RPMI8226 (cell line): ENCODE measurements at regions not wholly inside any gene's neighbourhood (a gene's known extent, or its start where the extent isn't known, plus 50 kb on each side); places are given as distances from the start of the nearest gene placed in this dataset.

Experiments used
- DNase-seq: peaks from one replicate; pipeline ENCODE4 v3.0.0-alpha.2; 2015

DNA sequence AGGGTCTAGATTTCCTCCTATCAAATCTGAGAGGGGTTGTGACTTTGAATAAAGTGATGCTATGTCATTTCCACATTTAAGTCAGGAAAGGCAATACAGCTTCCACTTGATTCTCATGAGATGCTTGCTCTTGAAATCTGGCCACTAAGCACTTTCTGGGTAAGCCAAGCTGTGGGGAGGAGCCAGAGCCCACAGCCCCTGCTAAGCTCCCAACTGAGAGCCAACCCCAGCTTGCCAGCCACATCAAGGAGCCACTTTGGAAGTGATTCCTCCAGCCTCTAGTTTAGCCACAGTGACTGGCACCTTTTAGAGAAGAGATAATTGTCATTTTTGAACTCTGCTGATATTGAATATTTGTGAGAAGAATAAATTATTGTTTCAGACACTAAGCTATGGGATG lies 1441.5 kb upstream of the IGFBP7 start:
- DNase-seq: no peak

- no peak for DNase-seq
Measured at GRCh38 chr4:58543465-58543864, 1433.3 kb upstream of the IGFBP7 start.

- no peak for DNase-seq
Measured at GRCh38 chr4:58541926-58542325, 1431.7 kb upstream of the IGFBP7 start.

- no peak for DNase-seq
Measured at GRCh38 chr4:58522765-58523382, 1412.7 kb upstream of the IGFBP7 start.

GRCh38 chr4:58515226-58515625 lies 1405.0 kb upstream of the IGFBP7 start:
- DNase-seq: no peak

DNA sequence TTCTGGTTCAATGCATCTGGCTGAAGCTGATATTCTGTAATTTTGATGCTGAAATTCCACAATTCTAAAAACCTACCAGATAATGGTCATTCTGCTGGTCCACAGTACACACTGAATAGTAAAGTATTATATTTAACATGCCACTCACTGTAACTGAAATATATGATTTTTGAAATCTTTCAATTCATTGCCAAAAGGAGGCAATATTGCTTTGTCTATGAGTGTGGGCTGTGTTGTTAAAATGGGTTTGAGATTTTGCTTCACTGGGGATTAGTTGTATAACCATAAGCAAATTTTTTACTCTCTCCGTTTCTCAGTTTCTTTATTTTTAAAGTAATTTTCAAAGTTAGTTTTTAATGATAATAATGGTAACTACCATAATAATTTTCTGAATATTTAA lies 1404.1 kb upstream of the IGFBP7 start:
- no peak for DNase-seq

DNA sequence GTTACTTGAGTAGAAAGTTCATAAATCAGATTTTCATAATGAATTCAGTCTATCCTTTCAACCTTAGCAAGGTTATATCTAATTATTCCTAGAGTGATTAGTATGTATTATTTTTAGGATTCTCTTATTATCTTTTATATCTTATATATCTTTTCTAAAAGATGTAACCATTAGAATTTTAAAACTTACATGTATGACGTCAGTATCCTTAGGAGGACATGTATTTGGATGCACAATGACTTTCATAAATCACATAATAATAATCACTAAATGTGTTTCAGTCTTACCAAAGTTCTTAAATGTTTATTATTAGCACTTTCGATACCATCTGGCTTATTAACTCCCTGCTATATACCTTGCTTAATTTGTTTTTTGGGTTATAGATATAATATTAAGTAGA lies 1400.5 kb upstream of the IGFBP7 start:
- no peak for DNase-seq

- no peak for DNase-seq
Measured at GRCh38 chr4:58507079-58507478, 1396.9 kb upstream of the IGFBP7 start.

DNA sequence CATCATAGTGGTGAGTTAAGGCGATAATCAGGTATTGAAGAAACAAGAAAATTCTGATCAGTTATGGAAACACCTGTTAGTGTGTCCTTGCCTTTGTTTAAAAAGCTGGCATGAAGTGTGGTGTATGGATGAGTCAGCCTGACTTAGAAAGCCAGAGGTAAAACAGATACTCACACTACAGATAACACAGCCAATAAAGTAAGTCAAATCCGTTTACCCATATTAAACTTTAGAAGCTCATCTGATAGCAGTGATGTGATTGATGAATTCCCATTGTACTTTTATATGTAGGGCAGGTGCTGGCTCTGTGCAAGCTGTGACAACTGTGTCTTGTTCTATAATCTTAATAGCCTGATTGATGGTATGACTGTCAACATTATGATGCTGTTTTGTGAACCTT lies 1392.7 kb upstream of the IGFBP7 start:
- no peak for DNase-seq

GRCh38 chr4:58499182-58499581 lies 1389.0 kb upstream of the IGFBP7 start:
- no peak for DNase-seq

- DNase-seq: no peak
Measured at GRCh38 chr4:58491620-58492019, 1381.4 kb upstream of the IGFBP7 start.

GRCh38 chr4:58477950-58478349 lies 1367.8 kb upstream of the IGFBP7 start:
- no peak for DNase-seq

DNA sequence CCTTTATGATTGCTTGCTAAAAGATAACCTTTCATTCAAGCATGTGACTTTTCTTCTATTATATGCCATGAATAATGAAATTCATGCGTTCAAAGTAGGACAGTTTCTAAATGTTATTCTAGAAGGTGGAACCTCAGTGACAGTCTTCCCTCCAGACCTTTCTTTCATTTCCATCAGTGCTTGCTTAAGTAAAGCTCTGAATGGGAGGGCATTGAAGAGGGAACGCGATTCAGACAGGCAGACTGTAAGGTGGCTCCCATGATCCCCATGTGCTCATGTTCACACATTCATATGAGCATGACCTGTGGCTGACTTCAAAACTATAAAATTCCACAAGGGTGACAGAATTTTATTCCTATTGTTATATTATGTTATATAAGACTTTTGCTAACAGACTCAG lies 1367.3 kb upstream of the IGFBP7 start:
- no peak for DNase-seq

DNA sequence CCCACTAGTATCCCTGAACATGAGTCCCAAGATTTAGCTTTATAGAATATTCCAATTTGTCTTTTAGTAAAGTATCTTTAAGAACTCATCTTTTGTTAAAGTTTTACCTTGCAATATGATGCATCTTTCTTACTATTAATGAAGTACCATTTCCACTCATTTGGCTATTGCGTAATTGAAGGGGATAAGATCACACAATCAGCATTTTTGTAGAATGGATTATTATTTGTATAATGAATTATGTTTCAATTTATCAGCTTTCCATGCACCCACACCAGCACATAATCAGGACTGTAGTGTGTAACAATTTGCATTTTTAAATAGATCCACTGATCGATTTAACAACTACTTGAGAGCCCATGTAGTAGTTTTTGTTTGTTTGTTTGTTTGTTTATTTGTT lies 1364.9 kb upstream of the IGFBP7 start:
- DNase-seq: no peak

- no peak for DNase-seq
Measured at GRCh38 chr4:58465031-58465430, 1354.8 kb upstream of the IGFBP7 start.

DNA sequence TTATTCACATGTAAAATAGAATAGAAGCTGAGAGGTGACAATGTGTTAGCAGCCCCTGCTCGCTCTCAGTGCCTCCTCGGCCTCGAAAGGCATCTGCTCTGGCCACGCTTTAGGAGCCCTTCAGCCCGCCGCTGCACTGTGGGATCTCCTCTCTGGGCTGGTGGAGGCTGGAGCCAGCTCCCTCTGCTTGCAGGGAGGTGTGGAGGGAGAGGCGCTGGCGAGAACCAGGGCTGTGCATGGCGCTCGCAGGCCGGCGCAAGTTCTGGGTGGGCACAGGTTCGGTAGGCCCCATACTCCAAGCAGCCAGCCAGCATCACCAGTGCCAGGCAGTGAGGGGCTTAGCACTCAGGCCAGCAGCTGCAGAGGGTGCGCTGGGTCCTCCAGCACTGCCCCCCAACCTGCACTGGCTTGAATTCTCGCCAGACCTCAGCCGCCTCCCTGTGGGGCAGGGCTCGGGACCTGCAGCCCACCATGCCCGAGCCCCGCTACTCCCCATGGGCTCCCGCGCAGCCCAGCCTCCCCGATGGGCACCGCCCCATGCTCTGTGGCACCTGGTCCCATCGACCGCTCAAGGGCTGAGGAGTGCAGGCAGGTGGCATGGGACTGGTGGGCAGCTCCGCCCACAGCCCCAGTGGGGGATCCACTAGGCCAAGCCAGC lies 1346.7 kb upstream of the IGFBP7 start:
- no peak for DNase-seq

DNA sequence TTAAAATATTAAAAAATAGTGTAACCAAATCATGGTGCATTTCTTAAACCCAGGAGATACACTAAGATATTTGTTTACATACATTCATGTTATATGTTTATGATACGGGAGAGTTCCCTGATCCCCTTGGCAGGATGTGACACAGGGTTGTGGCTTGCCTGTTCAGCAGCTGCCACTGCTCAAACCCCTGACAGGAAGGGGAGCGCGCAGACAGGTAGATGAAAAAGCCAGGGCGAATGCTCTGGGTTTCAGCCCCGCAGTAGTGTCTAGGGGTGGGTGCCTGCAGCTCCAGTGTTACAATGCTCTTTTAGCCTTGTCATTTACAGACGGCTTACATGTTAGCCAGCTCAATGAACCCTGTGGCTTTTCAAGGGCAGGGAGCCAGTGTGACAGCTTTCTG lies 1343.8 kb upstream of the IGFBP7 start:
- no peak for DNase-seq

DNA sequence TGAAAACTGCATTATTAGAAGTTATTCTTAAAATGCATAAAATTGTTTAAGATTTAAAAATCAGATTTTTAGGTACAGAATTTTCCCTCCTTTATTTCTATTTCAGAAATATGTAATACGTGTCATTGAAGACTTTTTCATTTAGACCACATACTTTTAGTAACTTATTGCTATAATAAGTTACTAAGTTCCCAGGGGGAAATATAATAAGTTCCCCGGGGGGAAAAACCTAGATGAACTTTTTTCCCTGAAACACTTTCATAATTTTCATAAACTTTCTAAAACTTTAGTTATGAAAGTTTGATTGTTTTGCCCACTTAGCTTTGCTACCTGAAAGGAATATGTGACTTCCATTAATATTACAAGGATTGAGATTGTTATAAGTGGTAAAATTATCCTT lies 1341.5 kb upstream of the IGFBP7 start:
- DNase-seq: no peak

GRCh38 chr4:58435871-58436270 lies 1325.7 kb upstream of the IGFBP7 start:
- DNase-seq: no peak

DNA sequence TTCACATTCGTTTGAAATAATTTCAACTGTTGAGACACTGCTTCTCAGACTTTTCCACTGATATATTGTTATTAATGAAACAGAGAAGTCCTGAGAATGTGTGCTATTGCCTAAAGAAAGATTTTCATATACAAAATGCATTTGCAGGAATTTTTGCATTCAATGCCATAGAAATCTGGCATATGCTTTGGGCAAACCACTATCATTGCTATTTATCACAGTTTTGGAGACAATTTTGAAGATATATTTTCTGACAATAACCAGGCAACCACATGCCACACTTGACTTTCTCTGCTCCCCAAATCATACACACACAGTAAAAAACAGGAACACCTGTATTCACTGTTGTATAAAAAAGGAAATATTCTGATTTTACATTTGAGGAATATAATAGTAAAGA lies 1303.7 kb upstream of the IGFBP7 start:
- no peak for DNase-seq

GRCh38 chr4:58411904-58412303 lies 1301.7 kb upstream of the IGFBP7 start:
- no peak for DNase-seq

DNA sequence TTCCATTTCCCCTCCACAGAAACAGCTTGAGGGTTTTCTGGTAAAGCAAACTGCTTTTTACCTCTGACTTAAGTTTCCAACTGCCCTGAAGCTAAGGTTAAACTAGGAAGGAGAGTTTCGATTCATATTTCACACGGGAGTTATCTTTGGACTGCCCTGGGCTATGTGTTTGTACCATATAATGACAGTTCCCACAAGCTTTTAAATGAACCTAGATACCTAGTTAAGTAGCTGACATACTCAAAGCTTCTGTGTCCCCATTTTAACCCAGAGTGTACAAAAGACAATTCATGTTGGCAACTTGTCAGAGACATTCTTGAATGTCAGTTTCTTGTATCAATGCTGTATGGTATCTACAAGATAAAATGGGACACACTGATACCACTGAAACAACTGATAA lies 1296.6 kb upstream of the IGFBP7 start:
- no peak for DNase-seq

DNA sequence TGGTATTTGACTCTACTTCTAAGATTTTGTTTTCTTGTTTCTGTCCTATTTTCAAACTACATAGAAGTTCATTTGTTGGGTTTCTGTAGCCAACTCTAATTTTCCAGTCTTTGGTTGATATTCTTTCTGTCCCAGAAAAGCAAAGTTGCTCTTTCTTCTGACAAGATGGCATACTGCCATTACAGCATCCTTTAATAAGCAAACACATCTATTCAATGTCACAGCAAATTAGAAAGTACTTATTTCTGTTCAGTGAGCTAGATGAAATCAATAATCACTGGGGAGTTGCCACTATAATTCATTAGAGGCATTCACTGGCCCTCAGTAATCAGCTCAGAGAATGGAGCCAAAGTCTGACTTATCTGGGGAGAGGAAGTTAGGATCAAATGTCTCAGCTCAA lies 1258.0 kb upstream of the IGFBP7 start:
- DNase-seq: no peak

- DNase-seq: no peak
Measured at GRCh38 chr4:58360354-58361133, 1250.4 kb upstream of the IGFBP7 start.
